ENCODE measurements at regions not wholly inside any gene's neighbourhood (a gene's known extent, or its start where the extent isn't known, plus 50 kb on each side); places are given as distances from the start of the nearest gene placed in this dataset.
"Not testable (repeated sequence)": the region's sequence is repeated elsewhere in the genome, so short reads cannot be mapped to it uniquely, and the experiment has no call there.

GRCh38 chr1:54475357-54475881 lies 69.2 kb upstream of the SSBP3 start:
- no peak for DNase-seq (ENCODE audit: low read depth in 4 of 4, low spot score in 3 of 4)

DNA sequence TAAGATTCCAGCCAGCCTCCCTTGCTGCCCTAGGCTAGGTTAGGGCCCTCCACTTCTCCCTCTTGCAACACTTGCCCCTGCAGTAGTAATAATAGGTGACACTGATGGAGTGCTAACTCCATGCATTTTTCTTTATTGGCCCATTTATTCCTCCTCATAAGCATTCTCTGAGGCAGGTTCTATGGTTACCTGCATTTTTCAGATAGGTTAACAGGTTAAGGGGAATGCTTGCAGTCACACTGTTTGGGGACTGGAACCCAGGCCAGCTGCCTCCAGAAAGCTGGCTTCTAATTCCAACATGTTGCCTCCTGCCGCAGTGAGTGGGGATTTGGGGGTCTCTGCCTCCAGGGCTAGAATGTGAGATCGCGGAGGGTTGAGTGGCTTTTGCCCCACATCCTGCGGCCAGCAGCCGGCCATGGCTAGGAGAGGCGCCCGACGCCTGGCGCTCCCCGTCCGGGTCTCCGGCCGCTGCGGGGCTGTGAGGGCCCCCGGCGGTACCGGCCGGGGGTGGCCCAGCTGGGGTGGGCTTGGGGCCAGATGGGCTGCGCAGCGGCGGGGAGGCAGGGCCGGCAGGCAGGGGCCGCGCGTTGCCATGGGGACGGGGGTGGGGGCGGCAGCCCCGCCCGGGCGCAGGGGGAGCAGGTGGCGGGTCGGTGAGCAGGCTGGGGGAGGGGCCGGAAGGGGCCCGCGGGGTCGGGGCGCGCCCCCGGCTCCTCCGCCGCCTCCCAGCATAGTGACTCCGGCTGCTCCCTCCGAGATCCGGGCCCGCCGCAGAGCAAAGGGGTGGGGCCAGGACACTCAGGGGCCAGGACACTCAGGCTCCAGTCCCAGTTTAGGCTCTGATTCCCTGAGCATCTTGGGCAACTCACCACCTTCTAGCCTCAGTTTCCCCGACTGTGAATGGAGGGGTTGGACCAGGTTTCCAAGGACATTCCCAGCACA lies 68.4 kb upstream of the SSBP3 start:
- no peak for DNase-seq (ENCODE audit: low read depth in 4 of 4, low spot score in 3 of 4)

DNA sequence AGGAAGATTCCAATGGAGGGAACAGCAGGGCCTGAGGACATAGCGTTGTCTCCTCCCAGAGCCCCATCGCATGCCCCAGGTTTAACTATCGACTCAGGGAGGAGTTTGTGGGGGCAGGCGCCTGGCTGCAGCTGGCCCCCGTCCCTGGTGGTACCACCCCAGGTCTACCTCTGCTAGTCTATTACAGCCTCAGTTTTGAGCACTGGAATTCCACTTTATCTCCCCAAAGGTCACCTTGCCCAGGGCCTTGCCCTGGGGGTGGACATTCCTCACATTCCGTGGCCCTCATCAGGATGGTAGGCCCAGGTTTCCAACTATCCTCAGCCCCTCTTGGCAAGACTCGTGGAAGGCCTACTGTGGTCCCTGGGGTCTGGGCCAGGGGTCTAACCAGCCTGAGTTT lies 65.4 kb upstream of the SSBP3 start:
- no peak for DNase-seq (ENCODE audit: low read depth in 4 of 4, low spot score in 3 of 4)

- not testable (repeated sequence) for DNase-seq (ENCODE audit: low read depth in 4 of 4, low spot score in 3 of 4)
Measured at GRCh38 chr1:54469444-54469843, 63.2 kb upstream of the SSBP3 start.

- not testable (repeated sequence) for DNase-seq (ENCODE audit: low read depth in 4 of 4, low spot score in 3 of 4)
Measured at GRCh38 chr1:54468288-54469084, 62.3 kb upstream of the SSBP3 start.

DNA sequence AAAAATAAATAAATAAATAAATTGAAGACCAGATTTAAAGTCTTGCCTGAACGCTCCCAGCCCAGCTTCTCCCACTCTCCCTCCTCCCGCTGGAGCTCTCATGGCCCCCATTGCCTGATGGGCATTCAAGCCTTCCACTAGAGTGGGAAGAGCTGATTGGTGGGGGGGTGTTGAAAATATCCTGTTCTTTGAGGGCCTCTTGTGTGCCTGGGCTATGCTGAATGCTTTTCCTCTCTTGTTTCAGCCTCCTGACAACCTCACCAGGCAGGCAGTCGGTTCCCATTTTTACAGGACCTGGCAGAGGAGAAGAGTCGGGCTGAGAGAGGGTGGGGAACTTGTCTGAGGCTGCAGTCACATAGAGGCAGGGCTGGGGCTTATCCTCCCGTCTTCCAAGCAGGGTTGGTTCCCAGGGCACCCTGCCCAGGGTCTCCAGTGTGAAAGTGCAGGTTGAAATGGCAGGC lies 59.2 kb upstream of the SSBP3 start:
- DNase-seq (ENCODE audit: low read depth in 4 of 4, low spot score in 3 of 4) = peak in 1 of 4 donors; percentile 56

DNA sequence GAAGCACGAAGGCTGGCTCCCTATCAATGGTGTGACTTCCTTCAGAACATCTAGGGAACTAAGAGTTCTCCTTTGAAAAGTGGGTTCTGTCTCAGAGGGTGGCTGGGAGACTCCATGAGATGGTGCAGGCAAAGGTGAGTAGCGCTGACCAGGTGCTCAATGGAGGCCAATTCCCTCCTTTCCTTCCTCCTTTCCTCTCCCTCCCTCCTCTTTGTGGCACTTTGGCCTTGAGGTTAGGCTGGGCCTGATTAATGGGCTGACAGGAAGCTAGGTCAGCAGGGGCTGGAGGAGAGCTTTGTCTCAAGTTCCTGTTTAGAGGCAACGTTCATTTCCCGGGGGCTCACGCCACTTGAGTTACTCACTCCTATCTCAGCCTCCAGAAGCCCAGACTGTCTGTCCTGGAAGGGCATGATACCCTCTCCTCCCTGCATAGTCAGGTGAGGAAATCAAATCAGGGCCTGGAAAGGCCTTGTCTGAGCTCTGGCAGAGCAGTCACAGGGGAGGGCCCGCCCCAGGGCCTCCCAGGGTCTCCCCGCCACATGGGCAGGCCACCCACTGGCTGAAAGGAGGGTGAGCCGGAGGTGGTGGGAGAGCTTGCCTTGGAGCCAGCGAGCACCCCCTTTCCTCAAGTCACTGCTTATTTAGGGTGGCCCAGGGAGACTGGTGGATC lies 58.4 kb upstream of the SSBP3 start:
- no peak for DNase-seq (ENCODE audit: low read depth in 4 of 4, low spot score in 3 of 4)

- DNase-seq (ENCODE audit: low read depth in 4 of 4, low spot score in 3 of 4) = no peak
Measured at GRCh38 chr1:54464031-54464476, 57.9 kb upstream of the SSBP3 start.

DNA sequence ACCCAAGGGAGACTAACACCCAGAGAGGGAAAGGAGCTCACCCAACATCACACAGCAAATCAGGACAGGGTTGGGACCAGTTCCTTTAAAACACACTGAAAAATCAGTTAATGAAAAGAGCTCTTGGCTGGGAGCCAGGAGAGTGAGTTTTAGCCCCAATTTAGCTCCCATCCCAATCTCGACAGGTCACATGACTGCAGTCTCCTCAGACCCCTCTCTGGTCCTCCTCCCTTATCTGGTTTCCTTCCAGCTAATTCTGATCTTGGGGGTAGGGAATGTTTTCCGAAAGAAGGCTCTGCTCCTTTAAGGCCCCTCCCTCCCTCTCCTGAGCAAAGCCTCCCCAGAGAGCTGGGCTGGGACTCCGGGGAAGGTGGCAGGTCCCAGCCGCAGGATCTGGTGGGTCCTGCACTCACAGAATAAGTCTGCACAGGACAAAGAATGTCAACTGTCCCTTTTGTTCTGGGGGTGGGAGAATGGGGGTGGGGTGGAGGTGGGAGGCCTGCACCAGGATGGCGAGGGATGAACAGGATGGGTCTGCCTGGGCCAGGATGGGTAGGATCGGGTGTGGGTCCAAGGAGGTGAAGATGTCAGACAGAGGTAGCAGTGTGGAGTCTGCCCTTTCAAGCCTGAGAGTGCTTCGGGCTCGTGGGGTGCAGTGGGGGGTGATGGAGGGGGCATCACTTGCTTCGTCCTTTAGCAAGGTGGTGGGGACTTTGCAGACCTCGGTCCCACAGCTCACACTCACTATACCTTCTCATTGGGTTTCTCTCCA lies 57.3 kb upstream of the SSBP3 start:
- no peak for DNase-seq (ENCODE audit: low read depth in 4 of 4, low spot score in 3 of 4)

GRCh38 chr1:54462597-54463258 lies 56.5 kb upstream of the SSBP3 start:
- DNase-seq (ENCODE audit: low read depth in 4 of 4, low spot score in 3 of 4) = no peak

- DNase-seq (ENCODE audit: low read depth in 4 of 4, low spot score in 3 of 4) = peak in 1 of 4 donors; percentile 43
Measured at GRCh38 chr1:54461731-54462596, 55.8 kb upstream of the SSBP3 start.

- no peak for DNase-seq (ENCODE audit: low read depth in 4 of 4, low spot score in 3 of 4)
Measured at GRCh38 chr1:54460861-54461387, 54.7 kb upstream of the SSBP3 start.

GRCh38 chr1:54460351-54460750 lies 54.2 kb upstream of the SSBP3 start:
- DNase-seq (ENCODE audit: low read depth in 4 of 4, low spot score in 3 of 4) = no peak

DNA sequence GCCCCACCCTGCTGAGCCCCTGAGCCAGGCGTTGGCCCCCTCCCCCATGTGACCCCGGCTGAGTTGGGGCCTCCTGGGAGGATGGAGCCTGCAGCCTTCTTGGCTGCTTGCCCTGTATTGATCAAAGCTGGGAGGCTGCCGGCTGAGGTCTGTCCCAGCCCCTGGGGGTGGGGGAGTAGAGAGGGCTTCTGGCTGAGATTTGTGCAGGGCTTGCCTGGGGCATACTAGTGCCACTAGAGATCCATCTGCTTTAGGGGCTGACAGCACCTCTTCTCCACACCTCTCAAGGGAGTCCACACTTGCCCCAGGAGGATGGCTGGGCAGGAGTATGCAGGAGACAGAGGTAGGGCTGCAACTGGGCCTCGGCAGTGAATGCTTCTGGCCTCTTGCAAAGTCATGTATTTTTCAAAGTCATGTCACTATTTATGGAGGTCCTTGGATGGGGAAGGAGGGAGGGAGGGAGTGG lies 53.6 kb upstream of the SSBP3 start:
- DNase-seq (ENCODE audit: low read depth in 4 of 4, low spot score in 3 of 4) = no peak

DNA sequence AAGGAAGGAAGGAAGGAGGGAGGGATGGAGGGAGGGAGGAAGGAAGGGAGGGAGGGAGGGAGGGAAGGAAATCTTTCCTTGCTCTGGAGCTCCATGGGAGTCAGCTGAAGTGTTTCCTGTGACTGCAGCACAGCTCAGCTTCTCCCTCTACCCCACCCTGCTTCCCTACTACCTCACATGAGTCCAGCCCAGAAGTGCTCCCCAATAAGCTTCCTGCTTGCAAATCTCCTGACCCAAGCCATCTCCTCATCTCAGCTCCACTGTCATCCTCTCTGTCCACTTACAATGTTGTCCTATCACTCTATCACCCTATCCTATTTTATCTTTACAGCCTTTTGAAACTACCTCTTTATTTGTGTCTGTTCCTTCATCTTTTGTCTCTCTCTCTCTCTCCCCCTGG lies 52.9 kb upstream of the SSBP3 start:
- DNase-seq (ENCODE audit: low read depth in 4 of 4, low spot score in 3 of 4) = no peak

GRCh38 chr1:54456921-54457529 lies 50.8 kb upstream of the SSBP3 start:
- no peak for DNase-seq (ENCODE audit: low read depth in 4 of 4, low spot score in 3 of 4)

DNA sequence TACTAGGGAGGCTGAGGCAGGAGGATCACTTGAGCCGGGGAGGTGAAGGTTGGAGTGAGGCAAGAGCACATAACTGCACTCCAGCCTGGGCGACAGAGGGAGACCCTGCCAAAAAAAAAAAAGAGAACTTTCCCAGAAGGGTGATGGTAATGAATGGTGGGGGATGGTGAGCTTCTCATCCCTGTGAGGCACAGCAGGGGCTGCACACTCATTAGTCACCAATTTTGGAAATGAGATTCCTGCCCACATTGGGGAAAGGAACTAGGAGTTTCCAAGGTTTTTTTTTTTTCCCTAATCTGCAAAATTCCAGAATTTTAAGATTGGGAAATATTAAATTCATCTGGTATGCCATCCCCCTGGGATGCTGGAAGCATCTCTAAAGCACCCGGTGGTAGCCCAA lies 50.2 kb upstream of the SSBP3 start:
- DNase-seq (ENCODE audit: low read depth in 4 of 4, low spot score in 3 of 4) = no peak

All from right renal pelvis (tissue), 4 donors.